Stimulated activated CD4-positive, alpha-beta T cell treated with anti-CD3 and anti-CD28 coated beads, Interleukin-15, amount 100 ng/mL, for 24 hours (primary cell): ENCODE measurements at regions not wholly inside any gene's neighbourhood (a gene's known extent, or its start where the extent isn't known, plus 50 kb on each side); places are given as distances from the start of the nearest gene placed in this dataset.

Experiments
- DNase-seq: peaks from one replicate; pipeline ENCODE4 v3.0.0-alpha.2; 2020

- DNase-seq: no peak
Measured at GRCh38 chr1:232225336-232226131, 404.4 kb downstream of the SIPA1L2 start.

DNA sequence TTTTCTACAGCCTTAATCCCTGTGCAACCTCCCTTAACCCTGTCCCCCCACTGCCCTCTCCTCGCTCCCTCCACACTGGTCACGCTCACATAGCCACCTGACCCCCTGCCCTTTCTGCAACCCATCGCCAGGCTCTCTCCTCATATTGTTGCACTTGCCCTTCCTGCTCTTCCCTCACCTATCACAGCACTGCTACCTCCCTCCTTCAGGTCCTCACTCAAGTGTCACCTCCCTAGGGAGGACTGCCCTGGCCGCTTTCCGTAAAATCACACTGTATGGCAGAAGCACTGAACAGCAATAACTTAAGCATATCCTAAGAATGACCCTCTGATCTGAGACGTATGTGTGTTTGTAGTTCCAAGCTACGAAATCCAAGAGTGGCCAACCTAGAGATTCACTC, 406.0 kb downstream of the SIPA1L2 start:
- DNase-seq: no peak

DNA sequence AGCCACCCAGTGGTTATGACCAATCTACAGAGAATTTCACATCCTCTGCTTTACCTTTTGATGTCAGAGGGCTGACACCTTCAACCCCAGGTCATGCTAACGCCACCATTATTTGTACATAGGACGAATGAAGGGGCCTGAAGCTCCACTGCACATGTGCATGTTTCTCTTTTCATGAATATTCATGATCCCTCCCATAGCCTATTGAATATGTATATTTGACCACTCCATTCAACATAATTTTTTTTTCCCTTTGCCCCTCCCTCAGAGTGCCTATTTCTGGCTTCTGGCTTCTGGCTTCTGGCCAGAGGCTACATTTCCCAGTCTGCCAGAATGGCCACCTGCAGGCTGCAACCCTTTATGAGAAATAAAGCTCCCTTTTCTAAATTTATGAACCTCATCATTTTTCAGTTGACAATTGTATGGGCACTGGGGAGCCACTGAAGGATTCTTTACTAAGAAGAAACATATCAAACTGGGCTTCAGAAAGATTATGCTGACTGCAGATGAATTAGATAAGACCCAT, 406.7 kb downstream of the SIPA1L2 start:
- DNase-seq: no peak

DNA sequence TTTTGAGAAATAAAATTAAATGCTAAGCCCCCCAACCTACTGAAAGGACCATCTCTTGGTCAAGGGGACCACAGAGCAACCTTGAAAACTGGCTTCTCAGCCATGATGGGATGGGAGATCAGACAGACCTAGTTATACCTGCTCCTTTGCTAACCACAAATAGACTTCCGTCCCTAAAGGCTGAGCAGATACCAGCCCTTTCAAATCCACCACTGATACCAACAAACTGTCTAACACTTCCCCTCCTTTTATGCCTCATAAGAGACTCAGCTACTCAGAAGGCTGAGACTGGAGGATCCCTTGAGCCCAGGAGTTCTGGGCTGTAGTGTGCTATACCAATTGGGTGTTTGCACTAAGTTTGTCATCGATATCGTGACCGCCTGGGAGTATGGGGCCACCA, 407.3 kb downstream of the SIPA1L2 start:
- DNase-seq: no peak

GRCh38 chr1:232221802-232222499, 408.0 kb downstream of the SIPA1L2 start:
- DNase-seq: no peak

DNA sequence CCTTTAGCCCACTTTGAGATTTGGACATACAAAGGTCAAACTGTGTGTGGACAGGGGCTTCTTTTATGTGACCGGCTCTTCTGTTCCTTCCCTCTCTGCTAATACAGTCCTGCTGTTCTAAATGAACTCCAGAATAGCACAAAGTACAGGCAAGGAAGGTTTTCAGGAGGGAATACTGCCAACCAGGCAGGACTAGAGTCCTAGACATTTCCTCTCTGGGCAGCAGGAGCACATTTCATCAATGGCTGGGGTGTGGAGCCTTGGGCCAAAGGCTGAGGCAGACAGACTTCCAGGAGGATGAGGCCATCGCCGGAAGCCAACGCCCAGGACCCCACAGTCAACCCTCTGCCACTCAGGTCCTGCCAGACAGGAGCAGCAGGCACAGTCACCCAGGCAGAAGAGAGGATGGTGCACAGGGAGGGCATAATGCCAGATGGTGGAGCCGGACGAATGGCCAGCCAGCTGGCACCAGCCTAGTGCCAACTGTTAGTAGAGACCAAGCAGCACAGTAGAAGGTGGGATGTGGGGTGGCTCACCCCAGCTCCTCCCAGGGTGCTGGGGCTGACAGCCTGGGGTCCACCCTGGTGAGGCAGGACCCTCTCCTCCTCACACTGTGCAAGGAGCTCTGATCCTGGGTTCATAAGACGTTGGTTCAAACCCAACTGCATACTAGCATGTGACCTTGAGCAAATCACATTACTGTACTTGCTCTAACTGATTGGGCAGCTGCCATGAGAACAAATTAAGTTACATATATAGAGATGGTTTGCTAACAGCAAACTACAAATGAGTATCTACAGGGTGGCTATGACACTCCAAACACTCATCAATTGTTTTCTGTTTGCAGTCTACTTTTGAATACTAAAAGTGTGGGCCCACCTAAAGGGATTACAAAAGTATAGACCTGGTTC, 410.7 kb downstream of the SIPA1L2 start:
- no peak for DNase-seq

DNA sequence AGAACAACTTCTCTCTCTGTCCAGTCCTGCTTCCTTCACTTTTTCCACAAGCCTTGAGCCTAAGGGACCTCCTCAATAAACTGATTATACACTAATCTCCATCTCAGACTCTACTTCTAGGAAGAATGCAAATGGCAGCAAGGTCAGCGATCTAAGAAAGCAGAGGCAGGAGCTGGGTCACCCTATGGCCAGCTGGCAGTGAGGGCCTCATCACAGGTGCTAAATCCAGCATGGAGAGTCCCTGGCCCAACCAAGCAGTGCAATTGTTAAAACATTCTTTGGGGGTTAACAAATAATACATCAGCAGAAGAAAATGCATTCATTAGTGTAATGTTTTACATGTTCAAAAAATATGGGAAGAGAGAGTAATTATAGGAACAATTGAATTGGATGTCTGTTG, 416.0 kb downstream of the SIPA1L2 start:
- no peak for DNase-seq

DNA sequence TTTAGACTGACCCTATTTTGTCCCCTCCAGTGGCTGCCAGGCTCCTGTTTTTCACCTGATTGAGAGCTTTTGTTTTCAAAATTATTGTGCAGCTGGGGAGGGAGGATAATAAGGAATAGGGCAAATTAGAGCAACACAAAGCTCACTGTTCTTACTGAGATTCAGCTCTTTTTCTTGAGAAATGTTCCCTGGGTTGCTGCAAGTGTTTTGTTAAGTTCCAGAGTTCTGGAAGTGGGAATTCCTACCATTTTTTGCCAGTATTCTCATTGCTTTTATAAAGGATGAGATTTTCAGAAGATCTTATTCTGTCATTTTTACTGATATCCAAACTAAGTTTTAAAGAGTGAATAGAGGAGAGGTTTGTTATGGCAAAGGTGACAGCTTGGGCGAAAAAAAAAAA, 417.7 kb downstream of the SIPA1L2 start:
- DNase-seq: no peak

DNA sequence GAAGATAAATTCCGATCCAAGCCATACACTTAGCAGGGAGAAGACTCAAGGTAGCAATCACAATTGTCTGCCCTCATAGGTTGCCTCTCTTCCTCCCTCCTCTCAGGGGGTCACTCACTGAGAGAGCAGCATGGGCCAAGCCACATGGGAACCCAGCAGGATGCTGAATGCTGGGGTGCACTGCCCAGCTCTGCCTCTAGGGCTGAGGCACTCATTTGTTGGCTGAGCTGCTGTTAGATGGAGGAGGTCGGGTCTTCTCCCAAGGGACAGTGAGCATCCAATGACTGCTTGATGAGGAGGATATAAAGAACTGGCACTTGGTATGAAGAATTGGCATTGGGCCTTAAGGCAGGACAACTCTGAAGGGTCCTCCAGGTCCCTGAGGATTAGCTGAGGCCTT, 418.8 kb downstream of the SIPA1L2 start:
- DNase-seq: peak; percentile 16

GRCh38 chr1:232209357-232209756, 420.6 kb downstream of the SIPA1L2 start:
- no peak for DNase-seq

- DNase-seq: no peak
Measured at GRCh38 chr1:232207073-232207866, 422.7 kb downstream of the SIPA1L2 start.

DNA sequence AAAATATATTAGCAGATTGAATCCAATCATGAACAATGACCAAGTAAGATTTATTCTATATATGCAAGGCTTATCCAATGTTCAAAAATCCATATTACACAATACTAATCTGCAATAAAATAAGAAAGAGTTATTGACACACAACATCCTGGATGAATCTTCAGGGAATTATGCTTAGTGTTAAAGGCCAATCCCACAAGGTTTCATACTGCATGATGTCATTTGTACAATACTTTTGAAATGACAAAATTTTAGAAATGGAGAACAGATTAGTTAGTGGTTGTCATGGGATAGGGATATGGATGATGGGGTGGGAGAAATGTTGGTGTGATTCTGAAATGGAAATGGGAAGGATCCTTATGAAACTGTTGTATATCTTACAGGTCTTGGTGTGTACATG, 425.7 kb downstream of the SIPA1L2 start:
- DNase-seq: no peak

- DNase-seq: no peak
Measured at GRCh38 chr1:232201024-232201423, 428.9 kb downstream of the SIPA1L2 start.

DNA sequence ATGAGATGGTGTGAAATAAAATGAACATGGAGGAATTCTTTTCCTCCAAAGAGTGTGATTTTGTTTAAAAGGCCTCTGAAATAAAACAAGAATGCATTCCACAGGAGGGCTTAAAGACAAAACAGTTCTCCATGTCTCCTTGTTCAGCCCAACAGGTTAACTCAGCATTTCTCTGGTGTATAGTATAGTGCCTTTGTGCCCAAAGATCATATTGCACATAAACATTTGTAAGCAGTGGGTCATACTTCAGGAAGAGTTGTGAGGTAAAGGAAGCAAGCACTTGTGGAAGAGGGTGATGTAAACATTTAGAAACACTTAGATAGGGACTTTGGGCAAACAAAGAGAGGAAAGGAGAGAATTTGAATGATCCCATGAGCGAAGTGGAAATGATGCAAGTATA, 433.9 kb downstream of the SIPA1L2 start:
- no peak for DNase-seq

DNA sequence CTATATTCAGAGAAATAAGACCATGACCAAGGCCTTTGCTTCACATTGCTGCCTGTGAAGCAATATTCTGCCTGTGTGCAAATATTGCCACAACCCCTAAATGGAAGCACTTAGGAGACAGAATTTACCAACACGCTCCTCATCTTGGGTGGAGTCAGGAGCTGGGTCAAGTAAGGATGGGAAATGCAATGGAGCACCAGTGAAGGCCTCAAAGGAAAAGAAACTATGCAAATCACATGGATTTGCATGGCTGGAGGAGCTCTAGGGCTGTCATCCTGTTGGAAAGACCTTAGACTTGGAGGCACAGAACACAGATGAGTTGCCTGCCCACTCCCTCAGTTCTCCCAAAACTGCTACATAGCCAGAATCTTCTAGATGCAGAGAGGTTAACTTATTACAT, 435.5 kb downstream of the SIPA1L2 start:
- DNase-seq: no peak

DNA sequence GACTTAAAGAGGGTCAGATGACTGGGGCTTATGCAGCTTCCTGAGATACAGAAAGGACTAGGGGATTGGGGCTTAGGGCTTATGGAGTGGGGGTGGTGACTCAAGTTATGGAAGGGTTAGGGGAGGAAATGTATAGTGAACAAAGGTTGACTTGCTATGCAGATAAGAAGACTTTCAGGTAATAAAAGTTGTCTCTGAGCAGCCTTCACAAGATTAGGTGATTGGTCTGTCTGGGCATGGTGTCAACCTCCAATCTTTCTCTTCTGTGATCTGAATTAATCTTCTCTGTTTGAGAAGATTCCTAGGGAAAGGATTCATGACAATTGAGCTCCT, 436.5 kb downstream of the SIPA1L2 start:
- DNase-seq: no peak

DNA sequence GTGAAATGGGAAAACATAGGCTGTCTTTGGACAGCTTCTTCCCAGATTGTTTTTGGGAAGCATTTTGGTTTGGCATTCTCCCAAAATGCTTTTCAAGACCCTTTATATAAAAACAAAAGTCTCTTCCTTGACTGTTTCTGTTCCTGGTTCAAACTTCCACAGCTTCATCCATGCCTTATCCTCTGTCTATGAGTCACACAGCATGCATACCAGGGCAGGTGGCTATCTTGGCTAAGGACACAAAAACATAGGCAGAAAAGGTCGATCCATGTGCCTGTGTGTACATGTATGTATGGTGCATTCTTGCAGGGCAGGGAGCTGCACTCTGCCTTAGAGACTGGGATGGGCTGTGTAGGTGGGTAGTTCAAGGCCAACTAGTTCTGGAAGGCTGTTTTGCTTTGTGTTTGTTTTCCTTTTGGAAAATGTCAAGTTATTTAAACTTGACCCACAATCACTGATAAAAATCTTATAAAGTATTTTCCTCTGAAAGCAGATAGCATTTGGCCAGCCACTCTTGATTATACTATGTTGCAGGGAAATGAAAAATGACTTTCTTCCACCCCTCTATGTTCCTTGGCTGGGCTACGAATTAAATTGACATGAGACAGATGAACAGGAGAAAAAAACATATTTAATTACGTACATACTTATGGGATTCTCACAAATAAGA, 437.0 kb downstream of the SIPA1L2 start:
- no peak for DNase-seq

- no peak for DNase-seq
Measured at GRCh38 chr1:232191560-232191959, 438.4 kb downstream of the SIPA1L2 start.

DNA sequence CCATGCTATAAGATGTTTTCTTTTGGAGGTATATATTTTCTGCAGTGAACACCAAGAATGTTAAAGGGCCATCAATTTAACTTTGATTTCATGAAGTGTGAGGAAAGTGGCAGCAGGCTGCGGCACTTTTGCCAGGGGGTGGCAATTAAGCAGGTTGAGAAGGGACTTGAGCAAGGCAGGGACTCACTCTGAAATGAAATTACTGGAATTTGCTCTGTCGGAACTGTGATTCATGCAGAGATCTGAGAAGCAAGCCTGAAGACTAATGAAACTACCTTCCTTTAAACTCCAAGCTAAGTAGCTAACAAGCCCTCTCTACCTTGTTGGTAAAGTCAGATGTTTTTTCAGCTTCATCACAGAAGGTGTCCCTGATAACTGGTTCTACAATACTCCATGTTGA, 441.6 kb downstream of the SIPA1L2 start:
- no peak for DNase-seq

DNA sequence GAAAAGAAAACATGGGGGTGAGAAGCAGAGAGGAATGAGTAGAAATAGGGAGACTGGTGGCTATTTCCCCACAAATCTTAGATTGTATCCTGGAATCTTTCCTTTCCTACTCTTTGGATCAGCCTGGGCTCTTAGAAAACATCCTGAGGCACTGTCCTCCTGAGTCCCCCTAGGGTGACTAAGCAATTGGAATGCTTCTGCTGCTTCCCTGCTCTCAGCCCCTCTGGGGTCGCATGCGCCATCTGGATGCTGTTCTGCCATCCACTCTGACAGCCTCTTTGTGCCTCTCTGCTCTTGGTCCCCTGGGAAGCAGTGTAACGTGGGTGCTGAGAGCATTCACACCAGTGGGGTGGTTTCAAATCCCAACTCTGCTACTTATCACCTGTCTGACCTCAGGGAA, 443.0 kb downstream of the SIPA1L2 start:
- no peak for DNase-seq

- DNase-seq: no peak
Measured at GRCh38 chr1:232184561-232185530, 445.1 kb downstream of the SIPA1L2 start.
